Right kidney (tissue), 1 donor: ENCODE measurements at regions not wholly inside any gene's neighbourhood (a gene's known extent, or its start where the extent isn't known, plus 50 kb on each side); places are given as distances from the start of the nearest gene placed in this dataset.

Source experiments
- DNase-seq: peaks from one replicate; pipeline ENCODE4 v3.0.0-alpha.2; 2016

DNA sequence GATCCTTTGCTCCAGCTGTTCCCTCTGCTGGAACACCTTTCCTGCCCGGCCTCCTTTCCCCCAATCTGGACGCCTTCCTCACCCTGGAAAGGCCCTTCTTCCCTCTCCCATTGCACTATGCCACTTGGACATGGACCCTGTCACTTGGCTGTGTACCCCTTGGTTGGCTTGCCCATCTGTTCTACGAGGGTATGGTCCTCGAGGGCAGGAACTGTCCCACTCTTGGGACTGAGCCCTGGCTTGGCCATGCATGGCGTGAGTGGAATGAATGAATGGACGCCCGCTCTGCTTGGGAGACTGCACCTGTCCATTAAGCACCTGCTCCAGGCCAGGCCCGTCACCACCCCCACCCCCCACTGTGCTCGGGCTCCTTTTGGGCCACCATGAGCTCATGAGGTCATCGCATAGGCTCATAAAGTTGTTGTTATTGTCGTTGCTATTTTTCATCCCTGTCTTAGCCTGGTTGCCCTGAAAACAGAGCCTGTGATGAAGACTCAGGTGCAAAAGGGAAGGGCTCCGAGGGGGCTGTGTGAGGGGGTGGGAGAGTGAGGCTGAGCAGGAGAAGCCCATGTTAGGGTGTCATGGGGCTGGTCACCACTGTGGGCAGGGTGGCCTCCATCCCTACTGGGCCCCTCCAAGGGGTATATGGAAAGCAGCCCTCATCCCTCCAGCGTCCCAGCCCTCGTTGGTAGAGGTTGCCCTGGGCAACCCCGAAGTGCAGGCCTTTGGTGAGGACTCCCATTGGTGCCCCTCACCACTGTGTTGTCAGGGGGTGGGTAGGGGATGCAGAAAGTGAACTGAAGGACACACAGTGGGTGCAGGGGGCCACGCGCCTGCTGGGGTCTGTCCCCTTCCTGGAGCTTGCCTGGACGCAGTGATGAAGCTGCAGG is 57.2 kb upstream of the IER5L start:
- DNase-seq = no peak

GRCh38 chr9:129234491-129234890 is 56.4 kb upstream of the IER5L start:
- DNase-seq = no peak

- DNase-seq = no peak
These were observed 55.0 kb upstream of the IER5L start for GRCh38 chr9:129232839-129233591.

GRCh38 chr9:129231759-129232158 is 53.7 kb upstream of the IER5L start:
- no peak for DNase-seq

- DNase-seq = no peak
These were observed 53.1 kb upstream of the IER5L start for GRCh38 chr9:129231022-129231739.

GRCh38 chr9:129230302-129230701 is 52.2 kb upstream of the IER5L start:
- no peak for DNase-seq
